ENCODE measurements at regions not wholly inside any gene's neighbourhood (a gene's known extent, or its start where the extent isn't known, plus 50 kb on each side); places are given as distances from the start of the nearest gene placed in this dataset.

- no peak for FAIRE-seq
These were observed 50.6 kb upstream of the MRPS6 start for GRCh38 chr21:34022627-34023335.

DNA sequence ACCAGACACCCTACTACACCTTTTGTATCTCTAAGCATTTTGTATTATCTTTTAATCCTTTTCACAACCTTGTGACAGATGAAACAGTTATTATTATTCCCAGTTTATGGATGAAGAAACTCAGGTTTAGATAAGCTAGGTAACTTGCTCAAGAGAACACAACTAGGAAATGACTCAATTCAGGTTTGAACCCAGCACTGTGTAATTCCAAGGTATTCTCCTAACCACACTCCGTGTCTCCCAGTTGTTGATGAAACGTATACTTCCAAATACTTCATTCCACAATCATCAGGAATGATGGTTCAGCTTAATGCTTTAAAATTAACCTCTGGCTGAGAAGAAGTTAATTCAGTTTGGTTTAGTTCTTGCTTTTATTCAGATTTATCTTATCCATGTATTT is 51.7 kb upstream of the MRPS6 start:
- DNase-seq (ENCODE audit: low read depth, low spot score), result no peak
- dilution Hi-C loops (cut with MboI; ENCODE audit: extremely low pct_ligation_motif_present, low sequenced_read_pairs) (no loop called here), intact Hi-C loops (cut with micrococcal nuclease) (no loop called here)
- H4K20me1 ChIP-seq (replicated peaks; ENCODE audit: control insufficient read depth, extremely low read depth, insufficient read depth, low read length), result no peaks in the 10 kb centered on the region
- no peaks in the 10 kb centered on the region for H3K4me1 ChIP-seq (ENCODE audit: control insufficient read depth, extremely low read depth, insufficient read depth, low read length)
- POLR2A ChIA-PET, result no interaction called here
- H3K9ac ChIP-seq (replicated peaks; ENCODE audit: extremely low read depth, insufficient read depth, low read length), result no peak overlapping the region
- H3K36me3 ChIP-seq (ENCODE audit: control insufficient read depth in 2 of 2, extremely low read depth in 1 of 2, insufficient read depth in 2 of 2, low read length in 2 of 2), result no peaks in the 10 kb centered on the region
- H3K9me1 ChIP-seq (replicated peaks; ENCODE audit: control insufficient read depth, extremely low read depth, insufficient read depth, low read length), result no peaks in the 10 kb centered on the region
- peaks cover 10 to 16% of the 10 kb centered on the region in 2 experiments for H3K27me3 ChIP-seq (ENCODE audit: control insufficient read depth in 2 of 2, insufficient read depth in 2 of 2, low read length in 2 of 2)
- H3K79me2 ChIP-seq (ENCODE audit: control insufficient read depth, insufficient read depth, low read length), result no peaks in the 10 kb centered on the region
- CTCF ChIA-PET, result no interaction called here
- H3K27ac ChIP-seq (ENCODE audit: insufficient read depth, low read depth, low read length), result no peak overlapping the region
- H2AFZ ChIP-seq (ENCODE audit: low read depth, low read length), result no peak overlapping the region
- no peak overlapping the region for H3K4me2 ChIP-seq (ENCODE audit: insufficient read depth, low read length)
- BruUV-seq (replicated peaks), result no TSS peak
- H3K9me3 ChIP-seq (replicated peaks; ENCODE audit: control insufficient read depth, insufficient read depth, low read length), result no peaks in the 10 kb centered on the region
- no peak overlapping the region for H3K4me3 ChIP-seq (replicated peaks in 1 of 3; ENCODE audit: insufficient read depth in 1 of 3, low read depth in 1 of 3, low read length in 3 of 3)
- TF ChIP-seq FOS (IDR thresholded peaks at IDR 0.05; ENCODE audit: borderline replicate concordance, insufficient read depth, low read length) (no peak), POLR2AphosphoS5 (IDR thresholded peaks at IDR 0.05; ENCODE audit: insufficient read depth, low read depth, low read length) (no peak), POLR2A (IDR thresholded peaks at IDR 0.05; ENCODE audit: low read depth, low read length) (no peak)
- FAIRE-seq, result no peak

More at GRCh38 chr21:34022627-34023335, 50.6 kb upstream of the MRPS6 start:
- ChIA-PET CTCF (interaction anchor here (0.7 to 2.3 kb wide), 4 partner anchors 10 to 99 kb away, joined by 3 to 6 read pairs (median 4); no protein-coding TSS in a partner anchor), POLR2A (no interaction called here)
- DNase-seq (ENCODE audit: low read depth, low spot score), result no peak
- Histone ChIP-seq H3K27ac (ENCODE audit: insufficient read depth, low read depth, low read length) (no peak overlapping the region), H3K4me3 (replicated peaks in 1 of 3; ENCODE audit: insufficient read depth in 1 of 3, low read depth in 1 of 3, low read length in 3 of 3) (no peak overlapping the region), H2AFZ (ENCODE audit: low read depth, low read length) (no peak overlapping the region), H3K4me1 (ENCODE audit: control insufficient read depth, extremely low read depth, insufficient read depth, low read length) (no peaks in the 10 kb centered on the region), H3K36me3 (ENCODE audit: control insufficient read depth in 2 of 2, extremely low read depth in 1 of 2, insufficient read depth in 2 of 2, low read length in 2 of 2) (no peaks in the 10 kb centered on the region), H4K20me1 (replicated peaks; ENCODE audit: control insufficient read depth, extremely low read depth, insufficient read depth, low read length) (no peaks in the 10 kb centered on the region), H3K27me3 (ENCODE audit: control insufficient read depth in 2 of 2, insufficient read depth in 2 of 2, low read length in 2 of 2) (peaks cover 10 to 16% of the 10 kb centered on the region in 2 experiments), H3K9me3 (replicated peaks; ENCODE audit: control insufficient read depth, insufficient read depth, low read length) (no peaks in the 10 kb centered on the region), H3K79me2 (ENCODE audit: control insufficient read depth, insufficient read depth, low read length) (no peaks in the 10 kb centered on the region), H3K9ac (replicated peaks; ENCODE audit: extremely low read depth, insufficient read depth, low read length) (no peak overlapping the region), H3K4me2 (ENCODE audit: insufficient read depth, low read length) (no peak overlapping the region), H3K9me1 (replicated peaks; ENCODE audit: control insufficient read depth, extremely low read depth, insufficient read depth, low read length) (no peaks in the 10 kb centered on the region)
- intact Hi-C loops (cut with micrococcal nuclease), result no loop called here
- no peak for TF ChIP-seq EZH2 (IDR thresholded peaks at IDR 0.05; ENCODE audit: borderline replicate concordance, low read depth, low read length, severe bottlenecking)
- TF ChIP-seq POLR2A (IDR thresholded peaks at IDR 0.05; ENCODE audit: low read depth, low read length), result no peak
- TF ChIP-seq MYC (IDR thresholded peaks at IDR 0.05; ENCODE audit: low read depth, low read length), result no peak
- TF ChIP-seq FOS (IDR thresholded peaks at IDR 0.05; ENCODE audit: borderline replicate concordance, insufficient read depth, low read length), result no peak
- TF ChIP-seq MAX (IDR thresholded peaks at IDR 0.05; ENCODE audit: insufficient read depth, insufficient read length), result no peak
- TF ChIP-seq GATA2 (IDR thresholded peaks at IDR 0.05; ENCODE audit: insufficient read depth, insufficient read length, low read depth, low read length), result no peak
- TF ChIP-seq JUN (IDR thresholded peaks at IDR 0.05; ENCODE audit: borderline replicate concordance, insufficient read depth, insufficient read length, low read depth), result no peak
- dilution Hi-C loops (cut with MboI; ENCODE audit: extremely low pct_ligation_motif_present, low sequenced_read_pairs), result no loop called here
- no TSS peak for BruUV-seq (replicated peaks)
